NCI-H1092 (cell line): ENCODE measurements at regions not wholly inside any gene's neighbourhood (a gene's known extent, or its start where the extent isn't known, plus 50 kb on each side); places are given as distances from the start of the nearest gene placed in this dataset.

ENCODE experiments used
- DNase-seq: peaks from one replicate; lab custom pipeline; 2025; lab: John Stamatoyannopoulos, UW

GRCh38 chr12:16136219-16136988 is 141.1 kb downstream of the SLC15A5 start:
- no peak for DNase-seq

- DNase-seq: no peak
These were observed 142.2 kb downstream of the SLC15A5 start for GRCh38 chr12:16135323-16135722.

- DNase-seq: no peak
These were observed 147.1 kb downstream of the SLC15A5 start for GRCh38 chr12:16130343-16130742.

- DNase-seq: no peak
These were observed 155.5 kb downstream of the SLC15A5 start for GRCh38 chr12:16121953-16122352.

- DNase-seq: no peak
These were observed 157.7 kb downstream of the SLC15A5 start for GRCh38 chr12:16119618-16120415.

- no peak for DNase-seq
These were observed 158.9 kb downstream of the SLC15A5 start for GRCh38 chr12:16118586-16118985.

- DNase-seq: peak; percentile 31
These were observed 164.6 kb downstream of the SLC15A5 start for GRCh38 chr12:16112612-16113560.

GRCh38 chr12:16112130-16112529 is 165.4 kb downstream of the SLC15A5 start:
- no peak for DNase-seq

- no peak for DNase-seq
These were observed 166.9 kb downstream of the SLC15A5 start for GRCh38 chr12:16110596-16110995.

GRCh38 chr12:16103851-16104250 is 173.6 kb downstream of the SLC15A5 start:
- DNase-seq: no peak

GRCh38 chr12:16100206-16100605 is 177.3 kb downstream of the SLC15A5 start:
- DNase-seq: no peak

GRCh38 chr12:16096273-16096849 is 181.1 kb downstream of the SLC15A5 start:
- DNase-seq: no peak

GRCh38 chr12:16095531-16096110 is 181.9 kb downstream of the SLC15A5 start:
- no peak for DNase-seq

- DNase-seq: no peak
These were observed 183.0 kb downstream of the SLC15A5 start for GRCh38 chr12:16094437-16094836.

- DNase-seq: no peak
These were observed 182.7 kb downstream of the DERA start for GRCh38 chr12:16093825-16094224.

- DNase-seq: no peak
These were observed 179.8 kb downstream of the DERA start for GRCh38 chr12:16090974-16091373.

- no peak for DNase-seq
These were observed 177.3 kb downstream of the DERA start for GRCh38 chr12:16088421-16088820.
